ENCODE measurements at regions not wholly inside any gene's neighbourhood (a gene's known extent, or its start where the extent isn't known, plus 50 kb on each side); places are given as distances from the start of the nearest gene placed in this dataset.
"Not testable (repeated sequence)": the region's sequence is repeated elsewhere in the genome, so short reads cannot be mapped to it uniquely, and the experiment has no call there.

DNA sequence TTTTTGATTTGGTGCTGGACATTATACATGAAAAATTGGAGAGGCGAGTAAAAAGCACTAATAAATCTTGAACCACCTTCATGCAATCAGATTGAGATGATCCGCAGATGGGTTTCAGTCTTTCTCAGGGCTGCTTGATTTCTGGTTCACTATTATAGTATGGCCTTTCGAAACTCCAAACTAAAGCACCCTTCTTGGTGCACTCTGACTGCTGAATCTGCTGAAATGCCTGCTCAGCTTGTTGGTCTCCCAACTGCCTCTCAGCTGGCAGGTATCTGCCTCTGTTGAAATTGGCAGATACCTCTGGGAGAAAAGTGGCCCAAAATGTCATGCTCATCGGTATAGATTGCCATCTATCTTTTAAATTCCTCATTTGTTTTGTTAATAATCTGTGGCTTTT lies 102.5 kb upstream of the WIPF3 start:
- not testable (repeated sequence) for FAIRE-seq

GRCh38 chr7:29709002-29709401 lies 97.3 kb upstream of the WIPF3 start:
- not testable (repeated sequence) for FAIRE-seq

GRCh38 chr7:29723127-29723526 lies 83.2 kb upstream of the WIPF3 start:
- not testable (repeated sequence) for FAIRE-seq

DNA sequence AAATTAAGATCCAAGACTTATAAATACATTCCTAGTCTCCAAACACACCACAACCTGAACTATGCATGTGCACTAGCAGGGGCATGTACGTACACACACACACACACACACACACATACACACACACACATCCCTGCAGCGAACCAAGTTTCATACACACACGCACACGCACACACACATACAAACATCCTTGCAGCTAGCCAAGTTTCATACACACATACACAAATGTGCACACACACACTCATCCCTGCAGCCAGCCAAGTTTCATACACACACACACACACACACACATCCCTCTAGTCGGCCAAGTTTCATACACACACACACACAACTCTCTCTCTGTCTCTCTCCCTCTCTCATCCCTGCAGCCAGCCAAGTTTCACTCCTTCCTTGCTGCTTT lies 82.7 kb upstream of the WIPF3 start:
- FAIRE-seq = no peak

DNA sequence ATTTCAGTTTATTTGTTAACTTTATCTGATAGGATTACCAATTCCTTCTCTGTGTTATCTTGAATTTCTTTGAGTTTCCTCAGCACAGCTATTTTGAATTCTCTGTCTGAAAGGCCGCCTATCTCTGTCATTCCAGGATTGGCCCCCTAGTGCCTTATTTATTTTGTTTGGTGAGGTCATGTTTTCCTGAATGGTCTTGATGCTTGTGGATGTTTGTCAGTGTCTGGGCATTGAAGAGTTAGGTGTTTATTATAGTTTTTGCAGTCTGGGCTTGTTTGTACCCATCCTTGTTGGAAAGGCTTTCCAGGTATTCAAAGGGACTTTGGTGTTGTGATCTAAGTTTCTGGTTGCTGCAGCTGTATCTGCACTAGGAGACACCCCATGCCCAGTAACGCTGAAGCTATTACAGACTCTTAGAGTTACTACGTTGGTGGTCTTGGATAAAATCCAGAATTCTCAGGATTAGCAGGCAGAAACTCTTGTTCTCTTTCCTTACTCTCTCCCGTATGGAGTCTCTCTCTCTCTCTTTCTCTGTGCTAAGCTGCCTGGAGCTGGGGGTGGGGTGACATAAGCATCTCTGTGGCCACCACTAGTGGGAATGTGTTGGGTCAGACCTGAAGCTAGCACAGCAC lies 76.7 kb upstream of the WIPF3 start:
- not testable (repeated sequence) for FAIRE-seq

GRCh38 chr7:29734246-29734731 lies 72.0 kb upstream of the WIPF3 start:
- no peak for FAIRE-seq

- FAIRE-seq = not testable (repeated sequence)
Measured at GRCh38 chr7:29747645-29748245, 58.6 kb upstream of the WIPF3 start.

DNA sequence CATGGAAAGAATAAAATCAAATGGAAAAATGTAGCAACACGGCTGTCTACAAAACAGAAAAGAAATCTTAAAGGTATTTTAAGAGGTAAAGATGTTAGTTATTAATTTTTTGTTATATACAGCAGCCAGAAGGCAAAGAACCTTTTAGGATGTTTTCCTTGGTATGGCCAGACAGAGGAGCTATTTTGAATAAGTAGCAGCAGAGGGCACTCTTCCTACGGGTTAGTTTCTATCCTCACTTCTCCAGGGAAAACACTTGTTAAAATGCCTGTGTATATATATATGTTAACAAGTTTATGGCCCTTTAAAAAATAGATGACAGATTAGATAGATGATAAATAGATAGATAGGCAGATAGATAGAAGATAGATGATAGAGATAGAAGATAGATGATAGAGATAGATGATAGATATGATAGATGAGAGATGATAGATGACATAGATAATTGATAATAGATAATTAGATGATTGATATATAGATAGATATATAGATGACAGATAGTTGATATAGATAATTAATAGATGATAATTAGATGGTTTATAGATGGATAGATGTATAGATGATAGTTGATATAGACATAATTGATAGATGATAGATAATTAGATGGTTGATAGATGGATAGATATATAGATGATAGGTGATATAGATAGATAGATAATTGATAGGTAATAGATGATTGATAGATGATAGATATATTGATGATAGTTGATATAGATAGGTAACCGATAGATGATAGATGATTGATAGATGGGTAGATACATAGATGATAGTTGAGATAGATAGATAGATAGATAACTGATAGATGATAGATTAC lies 57.8 kb upstream of the WIPF3 start:
- FAIRE-seq = peak; percentile 70

DNA sequence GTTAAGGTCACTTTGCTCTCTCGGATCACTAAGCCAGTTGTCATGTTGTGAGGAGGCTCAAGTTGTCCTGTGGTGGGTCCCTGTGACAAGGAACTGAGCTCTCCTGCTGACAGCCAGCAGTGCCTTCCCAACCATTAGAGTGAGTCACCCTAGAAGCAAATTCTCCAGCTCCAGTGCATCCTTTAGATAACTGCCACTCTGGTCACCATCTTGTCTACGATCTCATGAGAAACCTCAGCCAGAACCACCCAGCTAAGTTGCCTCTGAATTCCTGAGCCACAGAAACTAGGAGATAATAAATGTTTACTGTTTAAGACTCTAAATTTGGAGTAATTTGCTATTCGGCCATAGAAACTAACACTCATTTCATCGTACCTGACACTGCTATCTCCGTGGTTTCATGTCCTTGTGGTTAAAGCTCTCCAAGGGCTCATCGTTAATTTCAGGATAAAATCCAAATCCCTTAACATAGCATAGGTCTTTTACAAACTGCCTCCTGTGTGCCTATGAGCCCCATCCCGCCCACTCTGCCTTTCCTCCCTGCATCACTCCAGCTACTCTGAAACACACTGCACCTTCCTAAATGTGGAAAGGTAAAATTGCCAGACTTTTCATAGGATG lies 56.5 kb upstream of the WIPF3 start:
- no peak for FAIRE-seq

DNA sequence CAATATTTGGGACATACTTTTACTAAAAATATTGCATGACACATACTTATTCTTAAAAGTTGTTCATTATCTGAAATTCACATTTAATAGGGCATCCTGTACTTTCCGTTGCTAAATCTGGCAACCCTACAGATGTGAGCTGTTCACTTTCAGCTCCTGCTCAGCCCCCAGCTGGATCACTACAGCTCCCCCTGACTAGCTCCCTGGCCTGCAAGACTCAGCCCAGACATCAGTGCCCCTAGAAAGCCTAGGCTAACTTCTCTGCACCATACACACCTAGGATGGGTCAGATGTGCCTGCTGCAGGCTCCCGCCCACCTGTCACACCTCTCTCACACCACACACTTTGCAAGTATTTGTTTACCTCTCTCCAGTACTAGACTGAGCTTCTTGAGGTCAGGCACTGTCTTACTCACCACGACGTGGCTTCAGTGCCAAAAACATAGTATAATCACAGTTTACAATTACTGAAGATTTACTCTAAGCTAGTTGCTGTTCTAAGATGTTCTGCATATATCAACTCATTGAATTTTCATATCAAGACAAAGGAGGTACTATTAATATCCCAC lies 55.9 kb upstream of the WIPF3 start:
- FAIRE-seq = not testable (repeated sequence)

- FAIRE-seq = not testable (repeated sequence)
Measured at GRCh38 chr7:29751012-29751411, 55.3 kb upstream of the WIPF3 start.

- no peak for FAIRE-seq
Measured at GRCh38 chr7:29754874-29755490, 51.3 kb upstream of the WIPF3 start.

Measured in colon (tissue), 2 donors.